SK-MEL-5 (cell line): ENCODE measurements at regions not wholly inside any gene's neighbourhood (a gene's known extent, or its start where the extent isn't known, plus 50 kb on each side); places are given as distances from the start of the nearest gene placed in this dataset.

Experiments
- DNase-seq: peaks from one replicate; pipeline ENCODE4 v3.0.0-alpha.2; 2016; ENCODE audit warnings: low read depth, low spot score
- in situ Hi-C: cut with HindIII; loops from 2 replicates; pipeline ENCODE4 v1.10.0; 2016; ENCODE audit warnings: low sequenced_read_pairs, high pct_unique_total_duplicates, low pct_unique_long_range_greater_than_20kb

DNA sequence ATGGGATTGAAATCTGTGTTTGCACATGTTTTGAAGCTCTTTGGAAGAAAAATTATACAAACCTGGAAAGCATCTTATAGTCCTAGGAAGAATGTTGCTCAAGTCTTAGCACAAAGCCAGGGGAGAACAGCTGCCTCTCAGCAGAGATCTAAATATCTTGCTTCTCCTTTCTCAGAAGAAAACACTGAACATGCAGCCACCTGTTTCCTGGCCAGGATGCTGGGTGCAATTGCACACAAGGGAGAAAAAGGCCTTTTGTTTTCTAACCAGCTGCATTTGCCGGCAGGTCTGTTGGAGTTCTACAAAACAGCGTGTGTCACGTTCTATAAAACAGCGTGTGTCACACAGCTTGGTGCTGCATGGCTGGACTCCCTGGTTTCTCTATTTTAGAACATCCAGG lies 259.6 kb upstream of the PLD5 start:
- DNase-seq: no peak
- in situ Hi-C loops: no loop called here

DNA sequence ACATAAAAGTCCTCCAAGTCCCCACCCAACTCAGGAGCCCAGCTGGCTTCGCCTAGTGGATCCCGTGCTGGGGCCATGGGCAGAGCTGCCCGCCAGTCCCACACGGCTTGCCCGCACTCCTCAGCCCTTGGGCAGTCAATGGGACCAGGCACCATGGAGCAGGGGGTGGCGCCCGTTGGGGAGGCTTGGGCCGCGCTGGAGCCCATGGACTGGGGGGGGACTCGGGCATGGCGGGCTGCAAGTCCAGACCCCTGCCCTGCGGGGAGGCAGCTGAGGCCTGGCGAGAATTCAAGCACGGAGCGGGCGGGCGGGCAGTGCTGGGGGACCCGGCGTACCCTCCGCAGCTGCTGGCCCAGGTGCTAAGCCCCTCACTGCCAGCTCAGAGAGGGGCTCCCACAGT lies 249.8 kb upstream of the PLD5 start:
- in situ Hi-C loops: no loop called here

DNA sequence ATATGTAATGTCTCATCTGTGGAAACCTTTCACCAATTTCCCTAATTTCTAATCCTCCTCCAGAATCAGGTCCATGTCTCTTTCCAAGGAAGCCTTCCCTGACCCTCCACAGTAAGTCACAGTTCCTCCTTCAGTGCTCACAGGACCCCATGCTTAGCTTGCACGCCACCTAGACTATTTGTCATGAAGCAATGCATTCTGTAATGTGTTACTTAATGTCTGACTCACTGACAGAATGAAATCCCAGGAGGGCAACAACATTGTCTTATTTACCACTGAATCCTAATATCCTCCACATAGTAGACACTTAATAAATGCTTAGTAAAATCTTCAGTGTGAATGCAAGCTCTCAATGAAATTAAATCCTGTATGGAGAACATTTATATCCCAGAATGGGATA lies 245.9 kb upstream of the PLD5 start:
- no peak for DNase-seq
- in situ Hi-C loops: no loop called here

More for the DNA sequence above, 249.8 kb upstream of the PLD5 start:
- DNase-seq: no peak

DNA sequence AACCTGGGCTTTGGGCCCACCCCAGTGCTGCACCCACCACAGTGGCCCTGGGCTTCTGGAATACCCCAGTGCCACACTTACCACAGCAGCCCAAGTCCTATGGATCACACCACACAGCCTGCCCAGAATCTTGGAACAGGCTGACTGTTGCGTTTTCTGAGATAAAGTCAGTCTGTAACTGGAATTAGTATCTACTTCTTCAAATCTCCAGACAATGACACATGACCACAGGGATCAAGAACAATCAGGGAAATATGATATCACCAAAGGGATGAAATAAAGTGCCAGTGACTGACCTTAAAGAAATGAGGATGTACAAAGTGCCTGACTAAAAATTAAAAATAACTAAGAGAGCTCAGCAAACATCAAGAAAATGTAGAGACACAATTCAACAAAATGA lies 239.7 kb upstream of the PLD5 start:
- DNase-seq: no peak
- in situ Hi-C loops: no loop called here

DNA sequence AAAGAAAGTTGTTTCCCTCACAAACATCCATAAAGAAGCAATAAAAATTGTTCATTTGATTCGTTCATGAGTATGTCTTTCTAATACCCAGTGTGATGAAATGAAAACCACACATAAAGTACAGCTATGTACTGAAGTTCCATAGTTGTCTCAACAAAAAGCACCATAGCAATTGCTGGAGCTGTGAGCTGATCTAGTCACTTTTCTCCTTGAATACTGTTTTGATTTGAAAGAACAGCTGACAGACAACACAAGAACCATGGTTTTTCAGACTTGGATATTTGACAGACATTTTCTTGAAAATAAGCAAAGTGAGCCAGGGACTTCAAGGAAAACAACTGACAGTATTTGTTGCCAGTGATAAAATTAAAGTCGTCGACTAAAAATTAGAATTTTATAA lies 237.1 kb upstream of the PLD5 start:
- in situ Hi-C loops: no loop called here
- no peak for DNase-seq

DNA sequence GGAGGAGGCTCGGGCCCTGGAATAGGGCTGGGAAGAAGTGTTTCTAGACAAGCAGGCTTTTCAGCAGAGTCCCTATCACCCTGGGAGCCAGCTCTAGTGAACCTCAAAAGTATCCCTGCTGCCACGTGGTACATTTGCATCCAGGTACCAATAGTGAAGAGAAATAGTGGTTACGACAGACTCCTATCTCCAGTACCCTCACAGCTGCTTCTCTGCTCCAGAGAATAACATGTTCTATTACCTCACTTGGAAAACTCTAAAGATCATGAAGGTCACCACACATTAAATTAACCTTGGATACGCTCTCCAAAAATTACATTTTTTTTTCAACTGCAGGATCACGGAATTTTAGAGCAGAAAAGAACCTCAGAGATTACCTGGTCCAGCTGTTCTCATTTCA lies 230.4 kb upstream of the PLD5 start:
- DNase-seq: no peak
- in situ Hi-C loops: no loop called here

DNA sequence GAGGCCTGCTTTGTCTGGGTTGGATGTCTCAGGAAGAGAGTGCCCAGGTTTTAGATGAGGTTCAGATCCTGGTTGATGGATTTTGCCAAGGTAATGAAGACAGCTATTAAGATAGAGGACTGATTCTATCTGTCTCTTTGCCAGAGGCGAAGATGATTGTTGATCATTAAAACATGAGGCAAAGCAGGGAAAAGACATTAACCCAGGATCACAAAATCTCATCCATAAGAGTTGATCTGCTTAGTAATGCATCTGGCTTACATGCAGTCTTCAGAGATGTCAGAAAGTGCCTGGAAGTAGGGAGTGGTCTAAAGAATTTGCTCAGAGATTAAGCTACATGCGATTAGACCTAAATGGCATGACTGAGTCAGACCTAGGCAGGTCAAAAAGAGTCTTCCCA lies 229.6 kb upstream of the PLD5 start:
- in situ Hi-C loops: no loop called here
- DNase-seq: no peak

DNA sequence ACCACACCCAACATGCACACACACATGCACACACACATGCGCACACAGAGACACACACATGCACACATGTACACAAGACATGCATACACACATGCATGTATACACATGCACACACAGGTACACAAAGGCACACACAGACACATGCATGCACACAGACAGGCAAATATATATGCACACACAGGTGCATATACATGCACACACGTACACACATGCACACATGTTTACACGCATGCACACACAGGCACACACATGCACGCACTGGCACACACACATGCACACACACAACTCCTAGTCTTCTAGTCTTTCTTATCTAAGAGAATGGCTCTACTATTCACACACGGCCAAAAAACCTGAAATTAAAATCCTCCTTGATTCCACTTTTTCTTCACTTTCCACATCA lies 222.7 kb upstream of the PLD5 start:
- in situ Hi-C loops: no loop called here
- DNase-seq: no peak

DNA sequence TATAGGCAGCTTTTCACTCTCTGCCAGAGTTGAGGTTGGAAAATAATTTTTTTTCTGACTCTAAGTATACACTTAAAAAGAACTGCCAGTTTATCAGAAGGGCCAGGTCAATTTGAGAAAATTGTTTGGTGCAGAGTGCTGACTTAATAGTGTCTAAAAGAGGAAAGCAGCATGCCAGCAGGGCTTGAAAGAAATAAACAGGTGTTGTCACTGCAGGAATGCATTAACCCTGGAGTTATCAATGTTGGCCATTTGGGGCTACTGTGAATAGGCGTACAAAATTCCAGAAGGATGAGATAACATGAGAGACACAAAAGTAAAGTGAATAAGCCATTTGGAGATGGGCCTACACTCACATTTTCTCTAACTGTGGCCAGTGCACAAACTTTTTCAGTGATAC lies 220.6 kb upstream of the PLD5 start:
- in situ Hi-C loops: no loop called here
- DNase-seq: no peak

DNA sequence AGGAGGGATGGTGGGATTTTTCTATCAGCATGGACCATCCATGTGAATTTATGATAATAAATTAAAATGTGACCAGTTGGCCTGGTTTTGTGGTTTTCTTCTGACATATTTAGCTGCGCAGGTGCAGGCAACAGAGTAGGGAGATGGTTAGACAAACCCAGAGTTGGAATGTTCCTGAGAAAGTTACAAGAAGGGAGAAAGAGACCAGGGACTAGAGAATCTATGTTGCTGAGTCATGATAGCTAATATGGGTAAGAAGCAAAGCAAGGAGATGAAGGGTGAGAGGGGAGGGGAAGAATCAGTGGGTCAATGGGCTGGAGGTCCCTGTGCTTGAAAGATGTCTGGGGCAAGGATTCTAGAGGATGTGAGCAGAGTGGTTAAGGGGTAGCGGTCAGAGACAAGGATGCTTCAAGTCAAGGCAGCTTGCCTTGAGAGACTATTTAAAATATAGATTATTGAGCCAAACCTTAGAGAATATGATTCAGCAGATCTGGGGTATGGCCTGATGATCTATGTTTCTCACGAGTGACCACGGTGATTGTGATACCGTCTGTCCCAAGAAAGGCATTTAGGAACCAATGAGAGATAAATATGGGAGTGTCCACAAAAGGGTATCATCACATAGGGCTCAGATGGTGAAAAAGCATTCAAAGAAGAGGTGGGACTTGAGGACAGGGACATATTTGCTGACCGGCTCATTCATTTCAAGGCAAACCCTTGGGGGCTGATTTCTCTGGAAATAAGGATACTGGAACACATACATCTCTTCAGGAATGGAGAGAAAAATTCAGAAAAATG lies 219.7 kb upstream of the PLD5 start:
- no peak for DNase-seq

DNA sequence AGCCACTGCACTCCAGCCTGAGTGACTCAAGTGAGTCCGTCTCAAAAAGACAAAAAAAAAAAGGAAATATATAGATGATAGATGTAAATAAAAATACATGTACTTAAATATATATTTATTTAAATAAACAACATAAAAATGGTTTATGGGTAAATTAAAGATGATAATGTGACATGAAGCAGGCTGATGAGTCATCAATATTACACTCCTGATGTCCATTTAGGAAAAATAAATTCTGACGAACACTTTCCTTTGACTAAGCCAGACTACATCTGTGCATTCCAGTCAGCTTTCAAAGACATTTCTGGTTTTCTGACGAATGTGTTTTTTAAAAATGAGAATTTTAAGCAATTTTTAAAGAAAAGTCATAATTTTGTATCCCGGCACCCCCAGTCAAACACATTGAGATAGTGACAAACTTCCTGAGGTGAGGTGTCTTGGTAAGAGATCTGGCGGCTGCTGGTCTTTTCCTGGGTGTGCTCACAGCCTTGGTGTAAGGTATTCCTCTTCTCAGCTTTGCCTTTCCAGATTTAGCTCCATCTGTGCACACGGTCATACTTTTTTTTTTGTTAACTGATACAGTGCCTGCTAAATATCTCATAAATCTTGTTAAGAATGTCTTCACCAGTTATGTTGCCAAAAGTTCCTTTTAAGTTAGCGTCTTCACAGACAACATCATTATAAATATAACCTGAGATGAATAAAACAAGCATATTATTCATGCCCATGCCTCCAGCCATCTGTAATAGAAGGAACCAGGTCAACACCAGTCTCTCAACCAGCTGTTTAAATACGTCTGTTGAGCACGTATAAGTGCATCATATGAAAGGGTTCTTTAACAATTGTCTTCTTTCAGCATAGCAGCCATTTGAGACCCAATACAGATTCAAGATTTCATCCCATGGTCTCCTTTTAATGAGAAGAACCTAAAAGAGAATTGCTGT lies 214.5 kb upstream of the PLD5 start:
- in situ Hi-C loops: no loop called here
- no peak for DNase-seq

More for the DNA sequence above, 219.7 kb upstream of the PLD5 start:
- in situ Hi-C loops: no loop called here

DNA sequence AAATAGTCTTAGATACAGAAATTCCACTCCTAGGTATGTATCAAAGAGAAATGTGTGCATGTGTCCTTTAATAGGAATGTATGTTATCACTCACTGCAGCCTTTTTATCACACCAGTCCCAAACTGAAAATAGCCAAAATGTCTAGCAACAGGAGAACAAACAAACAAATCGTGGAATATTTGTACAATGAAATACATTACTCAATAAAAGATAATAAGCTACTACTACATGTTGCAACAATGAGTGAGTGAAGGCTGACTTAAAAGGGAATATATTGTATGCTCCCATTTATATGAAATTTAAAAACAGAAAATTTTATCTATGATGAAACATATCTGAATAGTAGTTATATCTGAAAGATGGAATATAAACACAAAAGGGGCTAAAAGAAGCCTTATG lies 212.1 kb upstream of the PLD5 start:
- in situ Hi-C loops: no loop called here
- no peak for DNase-seq

DNA sequence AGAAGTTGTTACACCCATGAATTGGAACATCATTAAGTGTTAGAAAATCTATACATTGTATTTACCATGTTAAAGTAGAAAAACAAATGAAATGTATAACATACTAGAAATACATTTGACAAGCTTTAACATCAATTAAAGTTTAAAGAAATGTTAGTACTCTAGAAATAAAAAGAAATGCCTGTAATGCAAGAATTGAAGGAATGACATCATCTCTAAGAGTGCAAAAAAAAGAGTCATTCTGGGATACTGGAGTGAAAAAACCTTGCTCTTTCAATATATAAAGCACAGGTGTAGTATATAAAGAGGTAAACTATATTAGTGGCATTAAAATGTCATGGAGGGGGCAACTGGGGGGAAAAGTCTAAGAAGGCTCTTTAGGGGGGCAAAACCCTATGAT lies 210.8 kb upstream of the PLD5 start:
- no peak for DNase-seq
- in situ Hi-C loops: no loop called here

DNA sequence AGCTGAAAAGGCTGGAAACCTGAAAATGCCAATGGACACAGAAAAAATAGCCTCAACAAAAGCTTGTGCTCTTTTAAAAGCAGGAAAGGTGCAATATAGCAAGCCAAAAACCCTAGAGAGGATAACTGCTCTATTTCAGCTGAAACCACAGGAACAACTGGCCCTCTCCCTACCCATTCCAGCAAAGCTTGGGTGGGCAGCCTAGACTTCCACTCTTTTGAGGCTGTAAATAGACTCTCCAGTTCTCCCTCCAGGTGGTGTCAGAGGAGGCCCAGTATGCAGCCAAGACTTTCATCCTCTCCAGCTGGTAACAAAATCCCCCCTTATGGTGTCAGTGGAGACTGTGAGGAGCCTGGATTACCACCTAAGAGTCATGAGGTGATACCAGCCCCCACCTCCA lies 206.9 kb upstream of the PLD5 start:
- DNase-seq: no peak
- in situ Hi-C loops: no loop called here

DNA sequence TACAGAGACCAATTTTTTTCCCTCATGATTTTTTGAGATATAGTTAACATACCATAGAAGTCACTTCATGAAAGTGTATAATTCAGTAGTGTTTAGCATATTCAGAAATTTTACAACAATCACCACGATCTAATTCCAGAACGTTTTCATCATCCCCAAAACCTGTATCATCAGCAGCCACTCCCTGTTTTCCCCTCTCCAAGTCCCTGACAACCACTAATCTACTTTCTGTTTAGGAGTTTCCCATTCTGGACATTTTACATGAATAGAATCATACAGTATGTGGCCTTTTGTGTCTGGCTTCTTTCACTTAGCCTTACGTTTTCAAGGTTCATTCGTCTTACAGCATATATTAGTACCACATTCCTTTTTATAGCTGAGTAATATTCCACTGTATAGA lies 204.2 kb upstream of the PLD5 start:
- in situ Hi-C loops: no loop called here
- DNase-seq: no peak

DNA sequence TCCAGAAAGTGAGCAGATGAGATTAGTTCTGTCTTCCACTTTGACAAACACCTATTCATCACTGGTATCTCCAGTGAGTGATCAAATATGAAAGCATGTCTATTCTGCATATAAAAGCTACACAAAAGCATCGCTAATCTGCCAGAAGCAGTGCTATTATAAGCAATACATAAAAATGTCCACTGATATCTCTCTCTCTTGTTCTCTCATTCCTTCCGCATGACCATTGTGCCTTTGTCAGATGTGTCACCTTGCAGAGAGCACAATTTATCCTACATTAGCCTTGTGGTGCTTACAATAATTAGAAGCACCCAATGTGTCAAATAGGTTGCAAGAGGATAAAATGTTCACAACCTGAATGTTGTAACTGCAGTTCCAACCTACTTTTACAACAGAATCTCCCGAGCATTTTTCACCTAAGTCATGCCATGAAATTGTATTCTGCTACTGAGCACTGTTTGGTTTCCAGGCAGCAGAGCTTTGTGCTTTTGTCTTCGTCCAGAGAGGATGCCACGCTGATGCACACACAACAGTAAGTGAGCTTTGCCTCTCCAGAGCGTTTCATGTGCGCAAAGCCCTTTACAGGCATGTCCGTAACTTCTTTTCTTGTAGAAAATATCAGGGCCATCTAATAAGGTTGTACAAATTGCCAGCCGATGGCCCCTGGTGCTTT lies 198.7 kb upstream of the PLD5 start:
- DNase-seq: no peak
- in situ Hi-C loops: no loop called here

DNA sequence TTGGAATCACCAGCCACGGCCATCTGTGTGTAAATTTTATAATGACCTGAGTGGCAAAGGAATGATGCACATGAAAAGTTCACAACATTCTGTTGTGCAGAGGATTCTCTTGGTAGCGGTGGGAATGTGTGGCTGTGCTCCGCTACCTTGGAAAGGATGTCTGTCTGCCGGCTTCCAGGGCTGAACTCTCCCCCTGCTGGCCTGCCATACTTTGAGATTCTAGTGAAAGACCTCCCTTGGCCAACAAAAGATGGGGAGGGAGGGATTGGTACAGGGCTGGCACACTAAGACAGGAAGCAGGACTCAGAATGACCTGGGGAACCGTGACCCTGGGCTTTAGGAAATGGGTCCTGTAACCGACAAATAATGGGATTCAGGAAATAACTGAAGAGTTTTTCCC lies 194.5 kb upstream of the PLD5 start:
- in situ Hi-C loops: no loop called here

DNA sequence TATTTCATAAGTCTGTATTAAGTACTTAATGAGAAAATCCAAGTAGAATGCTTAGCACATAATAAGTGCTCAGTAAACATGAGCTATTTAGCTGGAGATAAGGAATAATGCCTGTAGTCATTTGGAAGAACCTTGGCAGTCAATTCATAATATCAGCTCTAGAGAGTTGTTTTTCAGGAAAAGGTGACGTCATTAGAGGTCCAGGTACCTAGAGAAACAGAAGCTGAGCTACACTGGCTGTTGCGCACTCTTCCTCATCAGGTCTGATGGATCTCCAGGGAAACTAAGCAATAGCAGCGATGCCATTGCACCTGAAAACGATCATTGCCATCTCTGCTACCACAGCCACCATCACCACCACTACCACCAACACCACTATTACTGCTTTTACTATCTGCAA lies 187.8 kb upstream of the PLD5 start:
- no peak for DNase-seq
- in situ Hi-C loops: no loop called here

More for the DNA sequence above, 194.5 kb upstream of the PLD5 start:
- DNase-seq: no peak
